Dermis blood vessel endothelial cell (primary cell): ENCODE measurements at regions not wholly inside any gene's neighbourhood (a gene's known extent, or its start where the extent isn't known, plus 50 kb on each side); places are given as distances from the start of the nearest gene placed in this dataset.
"Not testable (repeated sequence)": the region's sequence is repeated elsewhere in the genome, so short reads cannot be mapped to it uniquely, and the experiment has no call there.

ENCODE experiments used
- DNase-seq: peaks from one replicate; pipeline ENCODE4 v3.0.0; 2010

GRCh38 chr6:57860481-57861315 lies 543.3 kb downstream of the PRIM2 start:
- DNase-seq = not testable (repeated sequence)

GRCh38 chr6:57870083-57870482 lies 552.7 kb downstream of the PRIM2 start:
- not testable (repeated sequence) for DNase-seq

- not testable (repeated sequence) for DNase-seq
Measured at GRCh38 chr6:57873424-57873823, 556.0 kb downstream of the PRIM2 start.

GRCh38 chr6:57876659-57877058 lies 559.2 kb downstream of the PRIM2 start:
- DNase-seq = not testable (repeated sequence)

GRCh38 chr6:57877729-57878128 lies 560.3 kb downstream of the PRIM2 start:
- not testable (repeated sequence) for DNase-seq

- not testable (repeated sequence) for DNase-seq
Measured at GRCh38 chr6:57878792-57879191, 561.4 kb downstream of the PRIM2 start.

- not testable (repeated sequence) for DNase-seq
Measured at GRCh38 chr6:57898850-57899249, 581.4 kb downstream of the PRIM2 start.

- not testable (repeated sequence) for DNase-seq
Measured at GRCh38 chr6:57900687-57901399, 583.4 kb downstream of the PRIM2 start.

- DNase-seq = not testable (repeated sequence)
Measured at GRCh38 chr6:57901445-57901844, 584.0 kb downstream of the PRIM2 start.

GRCh38 chr6:57904356-57904755 lies 586.9 kb downstream of the PRIM2 start:
- not testable (repeated sequence) for DNase-seq

GRCh38 chr6:57915300-57915699 lies 597.9 kb downstream of the PRIM2 start:
- not testable (repeated sequence) for DNase-seq

- not testable (repeated sequence) for DNase-seq
Measured at GRCh38 chr6:57942966-57943365, 625.5 kb downstream of the PRIM2 start.

GRCh38 chr6:57946084-57946768 lies 628.8 kb downstream of the PRIM2 start:
- DNase-seq = not testable (repeated sequence)

GRCh38 chr6:57946769-57947091 lies 629.3 kb downstream of the PRIM2 start:
- not testable (repeated sequence) for DNase-seq

- not testable (repeated sequence) for DNase-seq
Measured at GRCh38 chr6:57948481-57948880, 631.1 kb downstream of the PRIM2 start.

GRCh38 chr6:57950430-57950829 lies 633.0 kb downstream of the PRIM2 start:
- not testable (repeated sequence) for DNase-seq

GRCh38 chr6:57966757-57967156 lies 649.3 kb downstream of the PRIM2 start:
- DNase-seq = not testable (repeated sequence)

GRCh38 chr6:57971956-57972355 lies 654.5 kb downstream of the PRIM2 start:
- not testable (repeated sequence) for DNase-seq

- DNase-seq = no peak
Measured at GRCh38 chr6:57974653-57975052, 657.2 kb downstream of the PRIM2 start.

- DNase-seq = not testable (repeated sequence)
Measured at GRCh38 chr6:57975127-57975526, 657.7 kb downstream of the PRIM2 start.

GRCh38 chr6:57976371-57976770 lies 658.9 kb downstream of the PRIM2 start:
- DNase-seq = not testable (repeated sequence)

GRCh38 chr6:57983603-57984002 lies 666.2 kb downstream of the PRIM2 start:
- not testable (repeated sequence) for DNase-seq

GRCh38 chr6:57984575-57984974 lies 667.1 kb downstream of the PRIM2 start:
- DNase-seq = not testable (repeated sequence)
